NCI-H226 (cell line): ENCODE measurements at regions not wholly inside any gene's neighbourhood (a gene's known extent, or its start where the extent isn't known, plus 50 kb on each side); places are given as distances from the start of the nearest gene placed in this dataset.
"Not testable (repeated sequence)": the region's sequence is repeated elsewhere in the genome, so short reads cannot be mapped to it uniquely, and the experiment has no call there.

Experiments
- DNase-seq: peaks from one replicate; pipeline ENCODE4 v3.0.0-alpha.2; 2015

DNA sequence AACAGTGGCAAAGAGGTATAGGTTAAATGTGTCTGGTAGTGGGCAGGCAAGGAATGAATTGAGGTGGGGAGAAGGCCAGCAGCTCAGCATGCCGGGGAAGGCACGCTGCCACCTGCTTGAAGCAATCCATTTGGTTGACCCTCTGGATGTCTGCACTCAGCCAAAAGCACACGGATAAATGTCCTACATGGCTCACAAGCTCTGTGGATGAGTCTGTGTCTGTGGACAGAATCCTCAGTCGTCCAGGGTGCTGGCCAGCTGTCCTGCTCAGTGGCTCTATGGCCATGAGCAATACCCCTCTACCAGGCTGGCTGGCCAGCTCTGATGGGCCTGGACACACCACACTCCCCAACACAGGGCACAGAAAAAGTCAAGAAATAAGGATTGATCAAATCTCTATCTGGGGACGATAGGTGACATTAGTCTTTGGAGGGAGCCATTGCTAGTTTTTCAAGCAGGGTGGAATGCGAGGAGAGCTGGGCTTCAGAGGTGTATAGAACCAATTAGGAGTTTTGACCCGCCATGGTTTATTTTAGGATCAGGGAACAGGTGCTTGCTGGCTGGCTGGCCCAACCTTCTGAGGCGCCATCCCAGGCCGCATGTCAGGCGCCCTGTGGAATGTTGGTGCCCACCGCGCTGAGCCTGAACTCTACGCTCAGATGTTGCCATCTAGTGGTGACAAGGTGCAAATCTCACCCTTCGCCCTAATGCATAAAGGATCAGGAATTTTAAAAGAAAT, 493.4 kb downstream of the TNS3 start:
- DNase-seq = no peak

DNA sequence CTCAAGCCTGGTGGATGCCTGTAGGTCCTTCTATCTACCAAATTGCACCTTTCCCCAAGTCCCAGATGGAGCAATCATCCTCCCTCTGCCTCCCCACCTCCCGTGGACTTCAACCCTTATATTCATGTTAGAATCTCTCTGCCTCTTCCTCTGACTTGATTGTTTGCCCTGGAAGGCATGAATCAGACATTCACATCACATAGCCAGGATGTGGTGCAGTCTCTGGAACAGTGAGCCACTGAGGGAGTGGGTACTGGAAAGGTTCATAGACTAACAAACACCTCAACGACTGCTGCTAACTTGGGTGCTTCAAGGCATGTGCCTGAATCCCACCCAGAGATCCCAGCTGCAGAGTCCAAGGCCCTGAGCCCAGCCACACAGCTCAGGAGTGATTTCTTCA, 494.0 kb downstream of the TNS3 start:
- DNase-seq = no peak

DNA sequence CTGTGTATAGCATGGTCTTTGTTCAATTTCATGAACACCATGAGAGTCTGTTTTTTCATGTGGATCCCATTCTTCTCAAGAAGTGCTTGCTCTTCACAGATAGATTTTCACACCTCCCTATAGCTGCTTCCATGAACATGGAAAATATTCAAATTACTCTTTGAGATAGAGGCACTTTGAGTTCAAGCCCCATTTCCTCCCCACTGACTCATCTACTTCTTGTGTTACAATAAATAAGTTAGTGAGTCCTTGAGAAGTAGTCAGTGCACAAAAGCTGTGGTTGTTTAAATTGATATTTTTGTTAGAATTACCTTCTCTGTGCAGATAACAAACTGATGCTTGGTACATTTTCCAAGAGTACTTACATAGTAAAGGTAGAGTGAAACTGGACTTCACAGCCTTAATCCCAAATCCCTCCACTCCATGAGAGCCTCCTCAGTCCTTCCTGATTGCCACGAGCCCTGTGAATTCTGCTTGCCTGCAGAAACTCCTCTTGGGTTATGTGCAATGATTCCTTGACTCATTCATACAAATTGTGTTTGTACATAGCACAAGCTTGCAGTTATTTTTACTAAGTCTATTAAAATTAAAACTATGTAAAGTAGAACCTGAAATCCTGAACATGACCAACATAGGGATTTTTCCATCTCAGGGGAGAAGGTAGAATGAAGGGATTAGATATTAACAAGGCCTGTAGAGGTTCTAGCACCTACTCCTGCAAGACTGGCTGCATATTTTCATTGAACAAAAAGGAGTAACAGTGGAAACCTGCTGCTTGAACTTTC, 496.2 kb downstream of the TNS3 start:
- DNase-seq = no peak

DNA sequence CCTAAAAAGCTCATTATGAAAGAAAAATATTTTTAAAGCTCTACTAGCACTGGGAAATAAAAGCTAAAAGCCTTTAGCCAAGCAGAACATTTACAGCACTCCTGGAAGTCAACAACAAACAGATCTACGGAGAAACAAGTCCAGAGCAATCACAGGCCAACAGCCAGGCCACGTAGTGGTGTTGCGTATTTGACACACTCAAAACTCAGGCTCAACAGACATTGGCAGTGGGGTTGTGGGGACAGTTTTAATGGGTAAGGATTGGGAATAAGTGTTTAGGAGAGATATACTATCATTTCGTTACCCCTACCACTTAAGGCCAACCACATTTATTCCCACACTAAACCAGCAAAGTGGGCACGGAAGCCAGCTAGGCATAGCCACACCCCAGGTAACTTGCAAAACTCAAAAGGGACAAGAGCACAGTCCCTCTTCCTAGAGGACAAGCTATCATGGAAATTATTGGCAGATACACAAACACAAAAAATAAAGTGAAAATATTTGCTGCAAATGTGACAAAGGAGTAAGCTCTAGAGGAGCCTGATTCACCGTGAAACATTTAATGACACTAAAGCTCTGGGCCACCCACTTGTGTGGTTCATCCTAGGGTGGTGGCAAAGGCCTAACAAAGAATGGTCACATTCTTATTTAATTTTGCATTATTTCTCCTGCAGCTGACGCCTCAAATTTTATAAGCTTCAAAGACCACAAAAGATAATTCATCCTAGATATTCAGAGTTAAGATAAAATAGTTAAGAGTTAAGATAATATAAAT, 498.2 kb downstream of the TNS3 start:
- no peak for DNase-seq

DNA sequence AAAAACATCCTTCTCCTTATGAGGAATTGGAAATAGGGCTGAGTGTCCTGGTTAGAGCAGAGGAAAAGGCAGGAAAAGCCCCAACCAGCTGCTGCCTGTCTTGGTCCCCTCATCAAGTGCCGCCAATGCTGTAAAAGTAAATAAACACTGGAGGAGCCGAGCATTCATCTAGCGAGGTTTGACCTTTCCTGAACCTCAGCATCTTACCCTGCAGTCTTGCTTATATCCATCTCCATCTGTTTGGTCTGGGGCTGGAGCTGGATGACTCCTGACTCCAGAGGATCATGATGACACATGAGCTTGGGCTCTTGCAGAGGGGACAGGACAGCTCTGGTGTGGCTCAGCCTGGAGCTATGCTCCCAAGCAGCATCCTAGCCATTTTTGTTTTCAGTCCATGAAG, 501.1 kb downstream of the TNS3 start:
- DNase-seq = no peak

DNA sequence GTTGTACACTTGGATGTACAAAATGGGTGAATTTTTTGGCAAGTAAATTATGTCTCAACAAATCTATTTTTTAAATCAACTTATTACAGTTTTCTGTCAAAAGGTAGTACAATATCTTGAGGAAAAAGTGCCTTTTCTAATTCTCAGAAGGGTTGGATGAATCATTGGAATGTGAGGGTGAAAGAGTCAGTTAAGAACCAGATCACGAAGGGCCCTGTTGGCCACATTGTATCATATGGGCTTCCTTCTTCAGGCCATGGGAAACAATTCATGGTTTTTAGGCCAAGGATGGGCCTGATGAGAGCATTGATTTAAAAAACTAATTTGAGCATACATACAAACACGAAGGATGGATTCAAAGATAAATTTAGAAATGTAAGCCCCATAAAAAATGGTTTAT, 503.7 kb downstream of the TNS3 start:
- DNase-seq = peak; percentile 33

DNA sequence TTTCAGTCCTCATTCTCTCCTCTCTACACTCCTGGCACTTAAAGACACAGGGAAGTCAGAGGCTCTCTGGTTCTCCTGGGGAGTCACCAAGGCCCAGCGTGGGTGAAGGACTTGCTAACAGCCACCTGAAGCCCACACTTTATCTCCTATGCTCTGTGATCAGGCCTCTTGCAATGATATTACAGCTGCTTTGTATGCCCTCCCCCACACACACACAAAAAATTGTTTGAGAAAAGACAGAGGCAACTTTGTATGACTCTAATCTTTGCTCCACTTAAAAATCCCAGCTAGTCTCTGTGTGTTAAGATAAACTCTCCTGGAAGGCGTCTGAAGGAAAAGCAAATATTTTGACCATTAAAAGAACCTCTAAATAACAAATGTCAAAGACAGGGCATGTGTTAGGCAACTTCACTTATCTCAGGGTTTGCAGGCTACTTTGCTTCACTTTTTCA, 507.2 kb downstream of the TNS3 start:
- no peak for DNase-seq

DNA sequence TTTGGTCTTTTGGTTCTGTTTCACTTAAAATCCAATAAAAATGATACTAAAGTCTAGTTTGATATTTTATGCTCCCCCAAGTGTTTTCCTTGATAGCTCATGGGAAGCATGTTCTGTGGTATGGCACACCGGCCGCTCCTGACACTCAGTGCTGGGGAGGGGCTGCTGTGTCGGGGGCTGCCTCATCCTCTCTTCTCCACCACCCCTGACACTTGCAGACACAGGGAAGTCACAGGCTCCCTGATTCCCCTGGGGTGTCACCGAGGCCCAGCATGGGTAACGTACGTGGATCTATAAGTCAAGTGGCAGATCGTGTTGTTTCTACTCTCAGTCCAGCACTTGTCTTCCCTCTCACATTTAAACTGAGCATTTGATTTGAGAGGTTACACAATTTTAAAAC, 508.6 kb downstream of the TNS3 start:
- no peak for DNase-seq

DNA sequence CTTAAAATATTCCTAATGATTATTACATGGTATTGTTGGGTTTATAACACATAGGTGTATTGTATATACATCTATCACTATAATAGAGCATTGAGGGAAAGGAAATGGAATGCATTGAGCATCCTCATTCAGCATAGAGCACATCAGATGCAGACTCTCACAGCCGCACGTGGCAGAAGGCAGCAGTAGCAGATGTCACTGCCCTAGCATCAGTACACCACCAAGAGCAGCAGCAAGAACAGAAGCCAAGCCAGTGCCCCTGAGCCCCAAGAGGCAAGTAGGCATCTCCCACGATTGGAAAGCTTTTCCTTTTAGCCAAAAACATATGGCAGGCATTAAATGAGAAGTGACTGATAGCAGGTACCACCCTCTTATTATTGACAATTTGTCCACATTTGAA, 510.0 kb downstream of the TNS3 start:
- DNase-seq = no peak

DNA sequence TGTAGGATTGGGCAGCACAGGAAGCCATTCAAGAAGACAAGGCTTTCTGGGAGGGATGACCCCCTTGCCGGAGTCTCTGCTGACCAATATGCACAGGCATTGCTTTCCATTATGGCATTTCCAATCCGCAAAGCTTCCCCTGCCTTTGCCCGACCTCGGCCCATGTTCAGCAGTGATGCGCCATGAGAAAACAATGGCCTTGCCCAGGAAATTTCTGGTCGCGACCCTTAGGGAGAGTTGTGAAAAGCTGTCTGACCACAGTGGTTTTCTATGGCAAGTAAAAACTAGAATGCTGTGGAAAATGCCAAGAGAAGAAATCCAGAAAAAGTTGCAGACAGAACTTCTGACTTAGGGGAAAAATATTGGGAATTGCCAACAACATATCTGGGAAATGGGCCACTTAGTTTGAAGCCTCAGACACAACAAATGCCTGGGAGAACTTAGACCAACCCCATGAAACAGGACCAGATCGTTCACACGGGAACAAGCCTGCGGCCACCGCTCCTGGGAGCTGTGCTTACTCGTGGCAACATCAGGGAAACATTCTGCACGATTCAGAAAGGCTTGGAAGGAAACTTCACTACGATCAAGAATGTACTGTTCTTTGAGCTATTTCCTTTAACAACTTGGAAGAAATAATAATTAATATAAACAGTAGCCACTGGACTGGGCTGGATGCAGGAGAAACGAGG, 512.4 kb downstream of the TNS3 start:
- no peak for DNase-seq

DNA sequence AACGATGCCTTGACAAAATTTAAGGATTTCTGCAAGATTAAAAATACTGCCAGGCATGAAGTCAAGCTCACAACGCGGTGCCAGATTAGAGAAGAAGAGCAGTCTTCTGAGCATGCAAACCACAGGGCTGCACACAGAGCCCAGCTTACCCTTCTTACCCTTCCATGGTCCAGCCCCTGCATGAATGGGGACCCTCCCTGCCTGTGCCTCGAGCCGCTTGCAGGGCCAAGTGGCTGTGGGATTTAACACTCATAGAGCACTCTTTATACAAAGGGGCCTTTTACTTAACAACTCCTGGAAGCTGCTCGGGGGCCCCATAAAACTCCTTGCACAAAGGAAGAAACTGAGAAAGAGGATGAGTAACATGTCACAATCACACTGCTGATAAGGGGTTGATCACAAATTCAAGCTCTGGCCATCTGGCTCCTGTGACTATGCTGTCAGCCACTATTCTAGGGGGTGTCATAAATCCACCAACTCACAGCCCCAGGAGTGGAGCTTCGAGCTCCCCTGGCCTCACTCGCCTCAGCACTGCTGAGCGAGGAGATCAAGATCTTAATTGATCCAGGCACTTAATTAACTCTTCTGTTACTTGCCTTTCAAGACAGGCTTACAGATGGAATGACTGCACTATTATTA, 514.8 kb downstream of the TNS3 start:
- no peak for DNase-seq

DNA sequence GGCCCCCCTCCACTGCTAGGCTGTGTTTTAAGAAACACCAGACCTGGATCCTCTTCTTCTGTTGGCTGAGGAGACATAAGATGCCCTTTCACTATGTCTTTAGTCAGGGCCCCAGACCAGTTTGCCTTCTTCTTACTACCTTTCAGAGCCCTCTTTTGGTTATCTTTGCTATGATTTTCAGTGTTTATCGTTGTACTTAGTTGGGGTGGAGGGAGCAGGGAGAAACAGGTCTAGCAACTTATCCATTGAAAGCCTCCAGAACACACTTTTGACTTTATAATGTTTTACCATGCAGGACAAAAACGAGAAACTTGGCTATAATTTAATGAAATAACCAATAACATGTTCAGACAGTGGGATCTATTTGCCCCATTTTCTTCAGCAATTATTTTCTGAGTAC, 525.2 kb downstream of the TNS3 start:
- DNase-seq = no peak

DNA sequence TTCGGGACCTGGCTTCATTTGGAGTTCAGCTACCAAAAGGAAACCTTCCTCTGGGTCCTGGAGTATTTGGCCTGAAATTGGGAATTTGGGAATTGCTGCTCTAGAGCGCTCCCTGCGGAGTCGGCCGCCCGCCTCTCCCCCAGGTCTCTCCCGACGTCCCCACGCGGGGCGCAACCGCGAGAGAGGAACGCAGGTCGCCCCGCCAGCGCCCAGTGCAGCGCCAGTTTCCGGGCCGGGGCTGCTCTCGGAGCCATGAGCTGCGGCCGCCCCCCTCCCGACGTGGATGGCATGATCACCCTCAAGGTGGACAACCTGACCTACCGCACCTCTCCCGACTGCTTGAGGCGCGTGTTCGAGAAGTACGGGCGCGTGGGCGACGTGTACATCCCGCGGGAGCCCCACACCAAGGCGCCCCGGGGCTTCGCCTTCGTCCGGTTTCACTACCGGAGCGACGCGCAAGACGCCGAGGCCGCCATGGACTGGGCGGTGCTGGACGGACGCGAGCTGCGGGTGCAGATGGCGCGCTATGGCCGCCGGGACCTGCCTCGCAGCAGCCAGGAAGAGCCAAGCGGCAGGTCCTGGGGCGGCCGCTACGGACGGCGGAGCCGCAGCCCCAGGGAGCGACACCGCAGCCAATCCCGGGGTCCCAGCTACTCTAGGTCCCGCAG, 529.2 kb downstream of the TNS3 start:
- not testable (repeated sequence) for DNase-seq

DNA sequence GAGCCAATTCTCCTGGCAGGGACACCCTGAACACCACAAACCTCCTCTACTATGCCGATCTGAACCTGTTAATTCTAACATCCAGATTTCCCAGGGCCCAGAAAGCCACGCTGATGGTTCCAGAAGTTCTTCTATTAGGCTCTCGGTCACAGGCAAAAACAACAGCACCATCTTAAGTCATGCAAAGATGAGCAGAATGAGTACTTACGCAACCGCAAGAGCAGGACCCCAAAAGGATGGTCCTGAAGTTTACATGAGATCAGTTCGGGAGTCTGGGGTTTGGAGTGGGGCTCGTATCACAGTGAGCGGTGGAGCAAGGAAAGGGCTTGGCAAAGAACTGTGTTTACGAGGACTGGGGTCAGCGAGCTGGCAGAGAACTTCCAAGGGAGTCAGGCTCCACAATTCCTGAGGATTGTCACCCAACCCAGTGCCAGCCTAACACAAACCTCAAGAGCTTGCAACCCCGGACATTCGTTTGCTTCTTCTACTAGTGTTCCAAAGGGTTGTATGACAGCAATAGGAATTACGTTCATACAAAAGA, 532.6 kb downstream of the TNS3 start:
- no peak for DNase-seq

DNA sequence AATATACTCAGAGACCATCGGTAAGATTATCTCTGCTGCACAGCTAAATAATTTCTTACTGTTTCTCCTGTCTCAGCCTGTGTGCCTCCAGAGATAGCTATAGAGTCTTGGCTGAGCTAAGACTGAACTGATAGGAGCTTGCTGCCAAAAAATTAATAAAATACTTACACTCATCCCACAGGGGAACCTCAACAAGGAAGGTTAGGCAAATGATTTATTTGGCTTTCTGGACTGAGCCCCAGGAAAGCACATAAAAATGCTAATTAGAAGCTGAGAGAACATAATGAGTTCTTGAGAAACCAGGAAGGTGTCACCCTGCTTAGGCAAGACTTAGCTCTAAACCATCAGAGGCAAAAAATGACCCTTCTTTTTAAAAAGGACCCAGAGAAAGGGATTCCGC, 534.5 kb downstream of the TNS3 start:
- DNase-seq = no peak

DNA sequence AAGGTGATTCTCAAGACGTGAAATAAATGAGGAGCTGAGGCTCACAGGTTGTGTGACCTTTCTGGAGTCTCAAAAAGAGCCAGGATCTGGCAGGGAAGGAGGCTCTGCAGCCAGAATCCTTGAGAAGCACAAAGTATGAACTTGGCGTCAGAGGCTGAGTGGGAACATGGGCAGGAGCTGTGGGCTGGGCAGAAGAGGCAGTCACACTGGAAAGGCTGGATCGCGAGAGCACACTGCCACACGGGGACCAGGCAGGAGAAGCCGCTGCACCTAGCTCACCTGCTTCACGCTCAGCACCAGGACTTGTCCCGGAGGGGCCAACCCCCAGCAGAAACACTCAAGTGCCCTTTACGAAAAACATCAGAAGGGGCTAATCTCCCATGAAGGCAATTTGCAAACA, 535.0 kb downstream of the TNS3 start:
- DNase-seq = no peak

DNA sequence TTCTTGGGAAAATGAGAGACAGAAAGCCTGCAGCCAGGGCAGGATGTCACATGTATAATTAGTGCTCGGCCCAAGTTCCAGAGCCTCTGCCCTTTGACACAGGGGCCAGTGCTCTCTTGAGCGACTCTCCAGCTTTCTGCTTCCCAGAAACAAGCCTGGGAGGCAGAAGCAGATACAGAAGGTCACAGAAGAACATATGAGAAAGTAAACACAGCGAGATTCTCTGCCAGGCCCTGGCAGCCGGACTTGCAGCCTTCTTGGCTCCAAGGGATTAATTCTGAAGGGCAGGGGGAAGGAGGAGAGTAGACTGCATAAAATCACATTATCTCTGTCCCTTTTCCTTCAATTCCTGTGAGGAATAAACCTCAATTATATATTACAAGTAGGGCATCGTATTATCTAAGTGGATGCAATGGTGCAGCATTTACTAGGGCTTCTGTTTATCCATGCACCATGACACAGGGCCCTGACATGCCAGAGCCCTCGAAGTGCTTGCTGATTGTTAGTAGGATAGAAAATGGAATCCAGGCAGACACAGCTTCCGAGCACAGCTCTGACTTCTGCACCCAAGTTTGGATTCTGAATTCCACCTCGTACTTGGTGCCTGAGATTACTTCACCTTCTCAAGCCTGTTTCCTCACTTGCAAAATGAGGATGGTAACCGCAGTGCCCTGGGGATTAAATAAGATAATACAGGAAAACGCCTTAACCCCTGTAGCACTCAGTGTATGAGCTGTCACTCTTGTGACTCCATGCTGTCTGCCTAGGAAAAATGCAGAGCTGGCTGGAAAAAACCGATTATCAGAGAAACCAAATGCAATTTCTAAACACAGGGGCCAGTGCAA, 536.5 kb downstream of the TNS3 start:
- no peak for DNase-seq

DNA sequence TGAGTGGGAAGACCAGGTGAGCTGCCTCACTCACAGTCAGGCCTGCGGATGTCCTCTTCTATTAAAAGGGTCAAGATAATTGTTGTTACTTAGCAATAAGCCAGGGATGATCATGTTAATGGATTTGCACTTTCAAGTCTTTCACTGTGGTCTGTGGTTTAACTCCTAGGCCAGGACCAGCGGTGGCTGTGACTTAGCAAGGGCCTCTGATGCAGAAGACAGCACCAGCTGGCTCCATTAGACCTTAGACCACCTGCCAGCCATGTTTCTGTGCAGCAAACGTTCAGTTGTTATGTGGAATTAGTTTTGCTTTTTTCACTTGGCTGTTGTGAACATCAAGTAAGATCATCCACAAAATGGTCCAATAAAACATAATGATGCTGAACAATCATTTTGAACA, 537.3 kb downstream of the TNS3 start:
- no peak for DNase-seq

DNA sequence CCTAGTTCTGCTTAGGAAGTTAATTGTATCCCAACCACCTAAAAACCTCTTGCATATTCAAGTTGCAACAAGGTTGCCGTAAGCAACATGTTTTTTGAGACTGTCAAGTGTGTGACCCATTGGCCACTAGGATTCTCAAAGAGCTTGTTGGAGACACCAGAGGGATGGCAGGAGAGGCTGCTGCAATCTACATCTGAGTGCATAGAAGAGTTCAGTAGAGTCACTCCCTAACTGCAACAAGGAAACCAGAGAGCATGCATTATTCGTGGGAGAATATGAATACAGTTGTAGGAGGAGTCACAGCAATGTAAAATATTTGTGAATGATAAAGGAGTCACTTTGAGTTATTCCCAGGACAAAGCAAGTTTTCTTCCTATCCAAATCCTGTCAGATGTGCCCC, 538.6 kb downstream of the TNS3 start:
- DNase-seq = no peak

DNA sequence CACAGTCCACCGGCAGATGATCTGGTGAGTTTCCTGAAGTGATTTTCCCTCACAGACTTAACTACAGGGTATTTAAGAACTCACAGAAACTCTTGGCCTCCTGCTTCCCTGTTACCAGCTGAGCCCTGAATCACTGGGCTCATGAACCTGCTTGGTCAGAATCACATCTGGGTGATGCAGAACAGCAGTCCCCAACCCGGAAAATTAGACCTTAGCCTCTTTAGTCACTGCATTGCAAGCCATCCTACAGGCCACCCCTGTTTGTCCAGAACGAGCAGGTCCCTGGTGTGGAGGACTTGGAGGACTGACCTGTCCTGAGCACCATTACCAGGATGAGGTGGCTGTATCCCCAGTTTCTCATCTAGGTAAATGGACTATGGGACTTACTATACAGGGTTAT, 539.2 kb downstream of the TNS3 start:
- DNase-seq = no peak
